GM19455 (cell line): ENCODE measurements at regions not wholly inside any gene's neighbourhood (a gene's known extent, or its start where the extent isn't known, plus 50 kb on each side); places are given as distances from the start of the nearest gene placed in this dataset.
"Not testable (repeated sequence)": the region's sequence is repeated elsewhere in the genome, so short reads cannot be mapped to it uniquely, and the experiment has no call there.

Source experiments
- ATAC-seq: cut with Tn5 transposase; IDR thresholded peaks from one replicate; pipeline ENCODE4 v1.9.1; 2021; ENCODE audit not compliant: unreplicated experiment

DNA sequence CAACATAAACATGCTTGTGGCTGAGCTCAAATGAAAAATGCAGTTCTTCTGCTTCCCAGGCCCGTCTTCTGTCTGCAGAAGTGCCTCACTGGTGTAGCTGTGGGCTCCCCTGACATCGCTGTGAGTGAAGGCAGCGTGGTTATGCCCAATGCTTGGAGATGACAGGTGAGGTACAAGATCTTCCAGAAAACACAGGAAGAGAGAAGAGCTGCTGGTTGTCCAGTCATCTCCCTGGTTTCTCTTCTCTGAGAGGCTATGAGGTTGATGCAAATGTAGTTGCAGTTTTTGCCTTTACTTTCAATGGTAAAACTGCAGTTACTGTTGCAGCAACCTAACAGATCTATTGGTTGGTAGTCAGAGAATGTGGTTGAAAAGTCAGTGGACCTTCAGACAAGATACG is 223.6 kb downstream of the GATA3 start:
- no peak for ATAC-seq

DNA sequence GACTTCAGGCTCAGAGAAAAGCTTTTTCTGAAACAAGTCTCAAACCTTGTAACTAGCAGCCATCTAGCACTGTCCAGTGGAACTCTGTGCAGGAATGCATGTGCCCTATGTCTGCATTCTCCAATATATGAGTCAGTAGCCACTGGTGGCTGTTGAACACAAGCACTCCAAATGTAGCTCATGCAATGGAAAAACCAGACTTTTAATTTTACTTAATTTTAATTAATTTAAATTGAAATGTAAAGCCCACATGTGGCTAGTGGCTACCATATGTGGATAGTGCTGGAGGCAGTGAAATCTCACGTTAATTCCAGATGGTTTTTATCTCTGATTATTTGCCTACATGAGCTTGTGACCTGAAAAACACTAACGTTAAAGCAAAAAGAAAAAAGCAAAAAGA is 225.1 kb downstream of the GATA3 start:
- no peak for ATAC-seq

DNA sequence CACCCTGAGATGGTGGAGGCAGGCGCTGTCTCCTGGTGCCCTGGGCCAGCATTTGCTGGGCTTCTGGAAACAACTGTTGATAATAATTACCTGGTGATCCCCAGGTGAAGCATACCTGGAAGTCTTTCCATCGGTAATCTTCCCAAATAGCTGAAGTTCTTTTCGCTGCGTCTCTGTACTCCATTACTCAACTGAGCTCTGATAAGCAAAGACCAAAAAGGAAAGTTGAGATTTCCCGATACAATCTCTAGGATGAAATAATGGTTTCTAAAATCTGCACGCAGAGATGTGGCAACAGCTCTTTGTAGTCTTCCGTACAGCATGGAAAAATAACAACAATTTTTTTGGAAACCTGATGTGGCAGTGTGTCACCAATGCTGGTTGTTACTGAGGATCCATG is 226.5 kb downstream of the GATA3 start:
- no peak for ATAC-seq

- no peak for ATAC-seq
Observed at GRCh38 chr10:8282340-8282739, 227.9 kb downstream of the GATA3 start.

DNA sequence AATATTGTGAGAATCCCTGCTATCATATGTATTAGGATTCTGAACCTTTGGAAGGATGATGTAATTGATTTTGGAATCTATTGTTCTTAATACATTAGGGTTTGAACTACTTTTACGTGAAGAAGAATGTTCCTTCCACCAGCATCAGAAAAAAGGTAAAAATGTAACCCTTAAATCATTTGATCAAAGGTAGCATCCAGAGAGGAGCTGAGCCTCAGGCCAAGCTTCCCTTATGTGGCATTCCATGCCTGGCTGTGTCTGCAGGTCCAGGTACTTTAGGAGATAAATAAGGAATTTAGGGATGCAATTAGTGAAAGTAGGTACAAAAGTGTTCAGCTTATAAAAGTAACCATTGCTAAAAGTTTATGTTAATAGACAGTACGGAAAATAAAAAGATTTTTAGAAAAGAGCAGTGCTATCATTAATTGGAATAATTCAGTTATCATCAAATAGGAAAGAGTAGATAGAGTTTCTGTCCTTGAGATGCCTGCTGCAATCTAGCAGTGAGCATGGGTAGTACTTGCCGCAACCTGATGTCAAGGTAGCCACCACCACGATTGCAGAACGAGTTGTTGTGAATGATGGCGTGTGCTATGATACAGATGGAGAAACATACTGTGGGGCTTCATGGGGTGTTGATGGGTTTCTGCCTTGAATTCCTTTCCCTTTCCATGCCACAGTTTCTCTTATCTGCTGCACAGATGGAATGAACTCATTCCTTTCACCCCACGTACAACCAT is 228.8 kb downstream of the GATA3 start:
- ATAC-seq, result no peak

DNA sequence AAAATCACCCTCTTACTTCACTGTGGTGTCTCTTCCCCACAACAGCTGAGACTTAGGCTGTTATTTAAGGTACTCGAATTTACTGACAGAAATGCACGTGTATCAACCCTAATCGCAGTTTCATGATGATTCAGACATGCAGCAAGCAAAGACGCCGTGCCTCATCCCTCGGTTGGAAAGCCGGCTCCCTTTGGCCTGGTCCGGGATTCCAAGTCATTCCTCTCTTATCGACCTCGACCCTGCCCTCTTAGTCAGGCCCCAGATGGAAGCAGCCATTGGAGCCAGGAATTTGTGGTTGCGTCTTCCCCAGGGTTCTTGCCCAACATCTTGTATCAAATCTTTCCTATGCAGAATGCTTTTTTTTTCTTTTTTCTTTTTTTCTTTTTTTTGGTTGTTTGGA is 229.5 kb downstream of the GATA3 start:
- no peak for ATAC-seq

GRCh38 chr10:8285970-8286369 is 231.5 kb downstream of the GATA3 start:
- ATAC-seq, result not testable (repeated sequence)

DNA sequence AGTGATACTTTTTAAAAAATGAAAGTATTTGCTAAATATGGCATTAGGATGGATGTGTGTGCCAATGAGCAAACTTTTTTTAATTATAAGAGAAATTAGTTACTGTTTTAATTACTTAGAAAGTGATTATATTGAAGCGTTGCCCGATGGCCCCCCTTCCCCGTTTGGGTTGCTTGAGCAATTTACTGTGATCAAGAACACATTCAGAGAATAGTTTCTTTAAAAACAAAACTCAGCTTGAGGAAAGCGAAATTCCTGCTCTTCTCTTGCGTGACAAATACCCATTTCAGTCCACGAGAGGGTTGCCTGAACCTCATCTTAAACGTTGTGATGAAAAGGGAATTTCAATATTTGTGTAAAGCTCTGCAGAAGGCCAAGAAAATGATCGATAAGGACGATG is 234.1 kb downstream of the GATA3 start:
- no peak for ATAC-seq

DNA sequence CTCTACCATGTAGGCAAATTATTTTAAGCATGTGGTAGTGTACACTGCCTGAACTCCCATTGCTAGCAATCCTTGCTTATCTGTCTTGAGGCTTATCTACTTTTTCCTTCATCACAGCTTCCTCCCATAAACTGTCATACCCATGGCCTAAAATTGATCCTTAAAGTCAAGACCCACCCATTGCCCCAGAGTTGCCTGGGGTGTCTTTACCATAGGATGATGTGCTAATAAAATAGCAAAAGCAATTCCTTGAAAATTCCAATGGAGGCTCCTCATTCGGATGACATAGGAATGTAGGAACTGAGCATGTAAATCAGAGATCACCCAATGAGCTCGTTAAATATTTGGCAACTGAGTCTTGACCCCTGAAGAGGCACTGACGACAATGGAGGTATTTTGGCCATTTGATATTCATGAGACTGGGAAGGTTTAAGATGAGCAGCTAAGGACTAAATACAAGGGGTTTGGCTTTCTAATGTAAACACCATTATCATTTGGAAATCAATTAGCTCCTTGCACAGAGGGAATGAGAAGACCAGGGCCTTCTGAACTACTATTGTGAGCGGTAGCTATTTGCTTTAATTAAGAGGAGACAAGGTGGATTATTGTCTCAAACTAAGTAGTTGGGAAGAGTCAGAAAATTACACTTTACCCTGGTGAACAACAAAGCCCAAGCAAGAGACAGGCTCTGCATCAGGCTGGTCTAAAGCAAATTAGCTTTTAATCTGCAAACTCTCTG is 234.9 kb downstream of the GATA3 start:
- ATAC-seq, result no peak

- ATAC-seq, result no peak
Observed at GRCh38 chr10:8294779-8295178, 240.3 kb downstream of the GATA3 start.

GRCh38 chr10:8295311-8295710 is 240.8 kb downstream of the GATA3 start:
- no peak for ATAC-seq

GRCh38 chr10:8296090-8296733 is 241.7 kb downstream of the GATA3 start:
- ATAC-seq, result no peak

- no peak for ATAC-seq
Observed at GRCh38 chr10:8296734-8297101, 242.2 kb downstream of the GATA3 start.

DNA sequence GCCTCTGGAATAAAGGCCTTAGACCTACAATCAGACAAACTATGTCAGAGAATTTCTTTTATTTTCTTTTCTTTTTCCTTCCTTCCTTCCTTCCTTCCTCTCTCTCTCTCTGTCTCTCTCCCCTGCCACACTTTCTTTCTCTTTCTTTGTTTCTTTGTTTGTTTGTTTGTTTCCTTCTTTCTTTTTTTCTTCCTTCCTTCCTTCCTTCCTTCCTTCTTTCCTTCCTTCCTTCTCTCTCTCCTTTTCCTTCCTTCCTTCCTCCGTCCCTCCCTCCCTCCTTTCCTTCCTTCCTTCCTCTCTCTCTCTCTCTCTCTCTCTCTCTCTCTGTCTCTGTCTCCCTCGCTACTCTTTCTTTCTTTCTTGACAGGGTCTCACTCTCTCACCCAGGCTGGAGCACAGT is 242.6 kb downstream of the GATA3 start:
- no peak for ATAC-seq

- no peak for ATAC-seq
Observed at GRCh38 chr10:8297959-8298358, 243.5 kb downstream of the GATA3 start.

DNA sequence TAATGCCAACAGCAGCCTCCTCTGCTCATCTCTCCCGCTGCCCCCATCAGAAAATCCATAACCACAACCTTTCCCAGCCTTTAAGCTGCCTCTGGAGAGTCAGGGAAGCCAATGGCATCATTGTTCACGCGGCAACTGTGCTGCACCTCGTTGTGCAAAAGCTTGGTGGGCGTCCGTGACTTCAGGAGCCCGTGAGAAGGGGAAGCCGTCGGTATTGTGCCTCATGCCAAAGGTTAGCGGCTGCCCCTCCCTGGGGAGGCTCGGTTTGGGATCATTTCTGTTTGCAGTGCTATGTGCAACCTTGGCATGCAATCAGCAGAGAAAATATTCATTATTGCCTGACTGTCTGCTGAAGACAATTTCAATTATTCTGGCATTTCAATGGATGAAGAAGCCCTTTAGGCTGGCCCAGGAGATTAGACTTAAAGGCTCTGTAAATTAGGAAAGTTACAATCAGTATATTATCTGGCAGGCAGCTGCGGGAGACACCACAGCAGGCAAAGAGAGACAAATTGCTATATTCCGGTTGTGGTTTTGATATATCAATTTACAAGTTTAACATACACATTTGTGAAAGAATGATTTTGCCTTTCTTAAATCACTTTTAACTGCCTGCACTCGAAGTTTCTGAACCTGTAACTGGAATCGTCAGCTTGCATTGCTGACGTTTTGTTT is 244.5 kb downstream of the GATA3 start:
- ATAC-seq, result no peak

GRCh38 chr10:8300925-8301324 is 246.4 kb downstream of the GATA3 start:
- no peak for ATAC-seq

- ATAC-seq, result no peak
Observed at GRCh38 chr10:8301333-8301732, 246.8 kb downstream of the GATA3 start.

DNA sequence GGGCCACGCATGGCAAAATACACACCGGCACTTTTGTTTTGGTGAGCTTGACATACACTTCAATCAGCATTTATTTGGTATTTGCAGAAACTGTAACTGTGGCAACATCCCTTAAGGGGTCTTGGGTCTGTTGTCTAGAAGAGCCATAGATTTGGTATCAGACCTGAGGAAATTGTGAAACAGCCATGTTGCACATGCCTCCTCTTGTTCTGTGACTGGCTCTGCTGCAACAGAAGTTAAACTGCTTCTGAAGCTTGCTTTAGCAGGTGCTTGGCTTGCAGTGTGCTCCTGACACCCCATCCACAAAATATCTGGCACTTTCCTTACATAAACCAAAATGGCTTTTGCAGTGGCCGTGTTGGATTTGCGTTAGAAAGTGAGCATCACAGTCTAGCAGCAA is 247.3 kb downstream of the GATA3 start:
- ATAC-seq, result no peak

DNA sequence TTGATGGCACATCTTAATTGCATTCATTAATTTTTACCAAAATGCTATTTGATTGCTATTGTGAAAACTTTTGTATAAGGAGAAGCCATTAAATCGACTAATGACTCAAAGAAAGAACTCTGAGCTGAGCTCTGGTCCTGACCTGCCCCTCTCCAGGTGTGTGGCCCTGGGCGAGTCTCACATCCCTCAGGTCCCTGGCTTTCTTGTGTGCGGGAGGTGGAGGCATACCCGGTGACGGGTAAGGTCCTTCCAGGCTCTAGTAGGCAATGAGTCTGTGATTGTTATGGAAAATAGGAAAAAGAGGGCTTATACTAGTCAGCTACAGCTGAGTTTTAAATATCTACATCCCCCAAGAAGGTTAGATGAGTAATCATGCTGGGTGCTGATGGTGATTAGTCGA is 248.1 kb downstream of the GATA3 start:
- no peak for ATAC-seq

- no peak for ATAC-seq
Observed at GRCh38 chr10:8304861-8305260, 250.4 kb downstream of the GATA3 start.
